ENCODE measurements at regions not wholly inside any gene's neighbourhood (a gene's known extent, or its start where the extent isn't known, plus 50 kb on each side); places are given as distances from the start of the nearest gene placed in this dataset.
"Not testable (repeated sequence)": the region's sequence is repeated elsewhere in the genome, so short reads cannot be mapped to it uniquely, and the experiment has no call there.

- in situ Hi-C loops (cut with HindIII; ENCODE audit: low pct_unique_long_range_greater_than_20kb, low sequenced_read_pairs); DNase-seq (ENCODE audit: low read depth): not testable (repeated sequence)
Observed at GRCh38 chr21:10417551-10418002, 103.8 kb upstream of the TPTE start.

GRCh38 chr21:10418250-10419048 lies 102.9 kb upstream of the TPTE start:
- in situ Hi-C loops (cut with HindIII; ENCODE audit: low pct_unique_long_range_greater_than_20kb, low sequenced_read_pairs); DNase-seq (ENCODE audit: low read depth): not testable (repeated sequence)

- in situ Hi-C loops (cut with HindIII; ENCODE audit: low pct_unique_long_range_greater_than_20kb, low sequenced_read_pairs); DNase-seq (ENCODE audit: low read depth): not testable (repeated sequence)
Observed at GRCh38 chr21:10421199-10421598, 100.2 kb upstream of the TPTE start.

- DNase-seq (ENCODE audit: low read depth); in situ Hi-C loops (cut with HindIII; ENCODE audit: low pct_unique_long_range_greater_than_20kb, low sequenced_read_pairs): not testable (repeated sequence)
Observed at GRCh38 chr21:10421601-10422000, 99.8 kb upstream of the TPTE start.

DNA sequence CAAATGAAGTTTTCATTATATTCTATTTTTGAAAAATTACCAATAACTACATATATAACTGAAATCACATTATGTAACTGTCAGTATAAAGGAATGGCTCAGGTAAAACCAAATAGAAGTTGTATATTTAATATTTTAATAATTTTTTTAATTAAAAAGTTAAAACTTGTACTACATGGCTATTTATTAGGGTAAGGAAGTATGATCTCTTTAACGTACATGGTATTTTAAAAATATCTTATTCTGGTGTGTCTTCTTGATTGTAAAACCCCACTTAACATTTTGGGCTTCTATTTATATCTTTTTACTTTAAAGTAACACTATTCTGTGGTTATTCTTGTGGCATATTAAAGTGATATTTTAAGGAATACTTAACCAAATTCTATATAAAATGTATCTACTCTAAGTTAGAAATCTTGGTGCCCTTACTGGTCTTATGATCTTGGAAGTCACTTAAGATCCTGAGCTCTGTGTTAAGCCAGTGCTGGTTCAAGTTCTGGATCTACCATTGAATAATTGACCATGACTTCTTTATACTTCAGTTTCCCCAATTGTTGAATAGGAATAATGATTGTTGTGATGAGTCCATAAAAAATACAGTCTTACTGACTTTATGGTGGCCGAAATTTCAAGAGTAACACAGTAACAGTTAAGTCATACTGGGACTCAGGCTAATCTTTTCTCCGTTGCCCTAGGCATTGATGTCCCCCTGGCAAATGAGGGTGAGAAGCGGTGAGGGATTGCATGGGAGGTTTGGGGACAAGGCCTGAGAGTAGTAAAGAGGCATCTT lies 97.1 kb upstream of the TPTE start:
- in situ Hi-C loops (cut with HindIII; ENCODE audit: low pct_unique_long_range_greater_than_20kb, low sequenced_read_pairs); DNase-seq (ENCODE audit: low read depth): not testable (repeated sequence)

- in situ Hi-C loops (cut with HindIII; ENCODE audit: low pct_unique_long_range_greater_than_20kb, low sequenced_read_pairs) = not testable (repeated sequence)
Observed at GRCh38 chr21:10424887-10425145, 96.6 kb upstream of the TPTE start.

DNA sequence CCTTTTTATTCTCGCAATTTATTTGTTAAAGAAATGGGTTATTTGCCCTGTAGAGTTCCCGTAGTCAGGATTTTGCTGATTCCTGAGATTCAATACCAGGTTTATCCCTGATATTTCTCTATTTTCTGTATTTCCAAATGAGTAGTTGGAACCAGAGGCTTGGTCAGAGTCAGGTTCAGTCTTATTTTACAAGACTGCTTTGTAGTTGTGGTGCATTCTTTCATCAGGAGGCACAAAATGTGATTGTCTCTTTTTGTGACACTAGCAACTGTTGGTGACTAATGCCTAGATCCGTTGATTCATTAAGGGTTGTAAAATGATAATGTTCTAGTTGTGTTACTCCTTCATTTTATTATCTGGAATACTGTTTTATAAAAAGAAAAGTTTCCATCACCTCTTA lies 95.5 kb upstream of the TPTE start:
- DNase-seq (ENCODE audit: low read depth) = no peak
- in situ Hi-C loops (cut with HindIII; ENCODE audit: low pct_unique_long_range_greater_than_20kb, low sequenced_read_pairs) = no loop called here

More at GRCh38 chr21:10424887-10425145, 96.6 kb upstream of the TPTE start:
- DNase-seq (ENCODE audit: low read depth) = not testable (repeated sequence)

- DNase-seq (ENCODE audit: low read depth); in situ Hi-C loops (cut with HindIII; ENCODE audit: low pct_unique_long_range_greater_than_20kb, low sequenced_read_pairs): not testable (repeated sequence)
Observed at GRCh38 chr21:10426812-10427211, 94.6 kb upstream of the TPTE start.

- in situ Hi-C loops (cut with HindIII; ENCODE audit: low pct_unique_long_range_greater_than_20kb, low sequenced_read_pairs) = not testable (repeated sequence)
Observed at GRCh38 chr21:10427277-10427676, 94.1 kb upstream of the TPTE start.

DNA sequence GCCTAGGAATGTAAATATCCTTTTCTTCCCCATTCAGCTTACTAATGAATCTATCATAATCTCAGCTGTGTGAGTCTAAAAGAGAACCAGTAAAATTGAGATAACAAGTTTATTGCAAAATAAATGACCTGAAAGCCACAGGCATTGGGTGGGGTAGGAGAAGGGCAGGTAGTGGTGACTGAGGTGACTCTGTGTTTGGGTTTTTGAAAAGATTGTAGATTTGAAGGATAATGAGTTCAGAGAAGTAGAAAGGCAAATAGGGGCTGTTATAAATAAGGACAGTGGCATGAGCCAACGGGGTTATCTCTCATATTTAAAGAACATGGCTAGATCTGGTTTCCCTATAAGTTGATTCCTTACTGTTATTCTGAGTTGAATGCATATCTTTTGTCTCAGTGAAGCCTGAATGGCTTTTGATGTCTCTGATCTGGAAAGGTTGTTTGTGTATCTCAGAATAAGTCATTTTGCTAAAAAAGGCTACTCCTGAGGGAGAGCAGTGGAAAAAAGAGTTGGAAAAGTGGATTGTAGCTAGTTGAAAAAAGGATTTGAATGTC lies 92.3 kb upstream of the TPTE start:
- DNase-seq (ENCODE audit: low read depth); in situ Hi-C loops (cut with HindIII; ENCODE audit: low pct_unique_long_range_greater_than_20kb, low sequenced_read_pairs): not testable (repeated sequence)

More at GRCh38 chr21:10427277-10427676, 94.1 kb upstream of the TPTE start:
- not testable (repeated sequence) for DNase-seq (ENCODE audit: low read depth)

GRCh38 chr21:10430005-10430404 lies 91.4 kb upstream of the TPTE start:
- no peak for DNase-seq (ENCODE audit: low read depth)
- in situ Hi-C loops (cut with HindIII; ENCODE audit: low pct_unique_long_range_greater_than_20kb, low sequenced_read_pairs) = no loop called here

DNA sequence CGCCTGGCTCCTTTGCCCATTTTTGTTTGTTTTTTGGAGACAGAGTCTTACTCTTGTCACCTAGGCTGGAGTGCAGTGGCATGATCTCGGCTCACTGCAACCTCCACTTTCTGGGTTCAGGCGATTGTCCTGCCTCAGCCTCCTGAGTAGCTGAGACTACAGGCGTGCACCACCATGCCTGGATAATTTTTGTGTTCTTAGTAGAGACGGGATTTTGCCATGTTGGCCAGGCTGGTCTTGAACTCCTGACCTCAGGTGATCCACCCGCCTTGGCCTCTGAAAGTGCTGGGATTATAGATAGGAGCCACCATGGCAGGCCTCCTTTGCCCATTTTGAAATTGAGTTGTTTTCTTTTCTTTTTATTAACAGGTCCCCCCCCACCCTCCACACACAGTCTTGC lies 89.4 kb upstream of the TPTE start:
- in situ Hi-C loops (cut with HindIII; ENCODE audit: low pct_unique_long_range_greater_than_20kb, low sequenced_read_pairs); DNase-seq (ENCODE audit: low read depth): not testable (repeated sequence)

DNA sequence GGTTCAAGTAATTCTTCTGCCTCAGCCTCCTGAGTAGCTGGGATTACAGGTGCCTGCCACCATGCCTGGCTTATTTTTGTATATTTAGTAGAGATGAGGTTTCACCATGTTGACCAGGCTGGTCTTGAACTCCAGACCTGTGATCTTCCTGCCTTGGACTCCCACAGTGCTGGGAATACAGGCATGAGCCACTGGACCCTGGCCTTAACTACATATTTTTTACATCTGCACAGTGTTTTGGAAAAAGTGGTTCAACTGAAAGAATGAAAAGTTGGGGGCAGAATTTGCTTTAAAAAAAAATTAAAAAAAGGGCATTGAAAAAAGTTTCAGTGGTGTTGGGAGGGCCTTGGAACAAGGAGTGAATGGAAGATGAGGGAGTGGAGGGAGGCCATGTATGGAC lies 88.9 kb upstream of the TPTE start:
- DNase-seq (ENCODE audit: low read depth); in situ Hi-C loops (cut with HindIII; ENCODE audit: low pct_unique_long_range_greater_than_20kb, low sequenced_read_pairs): not testable (repeated sequence)

- DNase-seq (ENCODE audit: low read depth) = not testable (repeated sequence)
Observed at GRCh38 chr21:10437977-10438376, 83.4 kb upstream of the TPTE start.

DNA sequence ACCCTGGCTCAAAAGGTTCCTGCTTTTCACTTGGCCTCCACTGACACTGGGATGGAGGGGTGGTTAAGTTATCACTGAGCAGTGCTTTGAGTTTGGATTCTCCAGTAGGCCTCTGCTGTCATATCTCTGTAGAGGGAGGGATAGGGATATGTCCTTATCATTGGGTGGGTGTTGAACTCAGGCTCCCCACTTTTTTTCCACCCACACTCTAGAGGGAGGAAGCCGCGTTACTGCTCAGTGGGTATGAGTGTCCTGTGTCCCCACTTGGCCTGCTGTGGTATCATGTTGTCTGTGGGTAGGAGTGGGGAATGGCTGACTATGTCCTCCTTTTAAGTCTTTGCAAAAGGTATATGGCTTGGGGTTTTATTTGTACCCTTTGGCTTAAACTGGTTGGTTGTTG lies 80.7 kb upstream of the TPTE start:
- in situ Hi-C loops (cut with HindIII; ENCODE audit: low pct_unique_long_range_greater_than_20kb, low sequenced_read_pairs); DNase-seq (ENCODE audit: low read depth): not testable (repeated sequence)

More at GRCh38 chr21:10437977-10438376, 83.4 kb upstream of the TPTE start:
- in situ Hi-C loops (cut with HindIII; ENCODE audit: low pct_unique_long_range_greater_than_20kb, low sequenced_read_pairs) = not testable (repeated sequence)

- DNase-seq (ENCODE audit: low read depth); in situ Hi-C loops (cut with HindIII; ENCODE audit: low pct_unique_long_range_greater_than_20kb, low sequenced_read_pairs): not testable (repeated sequence)
Observed at GRCh38 chr21:10442018-10442417, 79.4 kb upstream of the TPTE start.

DNA sequence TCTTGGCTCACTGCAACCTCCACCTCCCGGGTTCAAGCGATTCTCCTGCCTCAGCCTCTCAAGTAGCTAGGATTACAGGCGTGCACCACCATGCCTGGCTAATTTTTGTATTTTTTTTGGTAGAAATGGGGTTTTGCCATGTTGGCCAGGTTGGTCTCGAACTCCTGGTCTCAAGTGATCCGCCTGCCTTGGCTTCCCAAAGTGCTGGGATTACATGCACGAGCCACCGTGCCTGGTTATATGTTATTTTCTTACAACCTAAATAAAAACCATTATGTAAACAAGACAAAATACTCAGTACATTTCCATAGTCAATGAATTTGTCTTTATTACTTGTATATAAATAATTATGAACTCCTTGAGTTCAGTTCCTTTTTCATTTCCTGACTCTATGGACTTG lies 75.7 kb upstream of the TPTE start:
- DNase-seq (ENCODE audit: low read depth); in situ Hi-C loops (cut with HindIII; ENCODE audit: low pct_unique_long_range_greater_than_20kb, low sequenced_read_pairs): not testable (repeated sequence)

DNA sequence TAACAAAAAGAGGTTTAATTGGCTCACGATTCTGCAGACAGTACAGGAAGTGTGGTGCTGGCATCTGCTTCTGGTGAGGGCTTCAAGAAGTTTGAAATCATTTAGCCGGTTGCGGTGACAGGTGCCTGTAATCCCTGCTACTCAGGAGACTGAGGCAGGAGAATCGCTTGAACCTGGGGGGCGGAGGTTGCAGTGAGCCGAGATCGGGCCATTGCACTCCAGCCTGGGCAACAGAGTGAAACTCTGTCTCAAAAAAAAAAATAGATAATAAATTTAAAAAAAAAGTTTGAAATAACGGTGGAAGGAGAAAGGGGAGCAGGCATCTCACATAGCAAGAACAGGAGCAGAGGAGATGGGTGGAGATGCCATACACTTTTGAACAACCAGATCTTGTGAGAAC lies 71.9 kb upstream of the TPTE start:
- in situ Hi-C loops (cut with HindIII; ENCODE audit: low pct_unique_long_range_greater_than_20kb, low sequenced_read_pairs); DNase-seq (ENCODE audit: low read depth): not testable (repeated sequence)

GRCh38 chr21:10451274-10451673 lies 70.1 kb upstream of the TPTE start:
- in situ Hi-C loops (cut with HindIII; ENCODE audit: low pct_unique_long_range_greater_than_20kb, low sequenced_read_pairs); DNase-seq (ENCODE audit: low read depth): not testable (repeated sequence)
